ENCODE measurements at regions not wholly inside any gene's neighbourhood (a gene's known extent, or its start where the extent isn't known, plus 50 kb on each side); places are given as distances from the start of the nearest gene placed in this dataset.

DNA sequence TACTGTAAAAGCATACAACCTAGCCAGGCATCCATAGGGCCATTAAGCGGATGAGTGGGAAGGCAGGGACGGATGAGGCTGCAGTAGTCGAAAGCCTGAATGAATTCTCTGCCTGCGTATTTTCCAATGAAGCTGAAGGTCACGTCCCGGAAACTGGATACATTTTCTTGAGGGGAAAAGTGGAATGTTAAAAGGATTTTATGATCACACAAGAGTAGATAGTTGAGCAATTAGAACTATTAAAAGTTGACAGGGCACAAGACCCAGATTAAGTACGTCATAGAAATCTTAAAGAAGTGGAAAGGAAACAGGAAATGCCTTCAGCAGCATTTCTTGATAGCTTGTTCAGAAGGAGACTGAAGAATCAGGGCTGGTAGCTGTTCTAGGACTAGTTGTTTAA is 98.3 kb upstream of the CXXC4 start:
- Histone ChIP-seq H3K27ac (ENCODE audit: low read depth, low read length) (no peak overlapping the region), H3K9me2 (replicated peaks; ENCODE audit: insufficient read depth, low read length) (no peaks in the 10 kb centered on the region), H2AFZ (ENCODE audit: low read depth, low read length, severe bottlenecking) (no peak overlapping the region), H3K9ac (ENCODE audit: low read length) (no peak overlapping the region), H3K27me3 (ENCODE audit: low read length) (no peaks in the 10 kb centered on the region), H3F3A (ENCODE audit: insufficient read depth) (no peaks in the 10 kb centered on the region), H3K4me2 (ENCODE audit: low read depth, low read length, poor library complexity, severe bottlenecking) (no peak overlapping the region), H3K9me3 (ENCODE audit: insufficient read depth, low read length) (no peaks in the 10 kb centered on the region), H3K4me3 (ENCODE audit: insufficient read depth, low read length, poor library complexity, severe bottlenecking) (no peak overlapping the region), H3K36me3 (ENCODE audit: low read length) (no peaks in the 10 kb centered on the region), H4K20me1 (ENCODE audit: low read depth, low read length) (no peaks in the 10 kb centered on the region), H3K79me2 (ENCODE audit: insufficient read depth, low read length) (no peaks in the 10 kb centered on the region)
- TF ChIP-seq, protein P1, sequence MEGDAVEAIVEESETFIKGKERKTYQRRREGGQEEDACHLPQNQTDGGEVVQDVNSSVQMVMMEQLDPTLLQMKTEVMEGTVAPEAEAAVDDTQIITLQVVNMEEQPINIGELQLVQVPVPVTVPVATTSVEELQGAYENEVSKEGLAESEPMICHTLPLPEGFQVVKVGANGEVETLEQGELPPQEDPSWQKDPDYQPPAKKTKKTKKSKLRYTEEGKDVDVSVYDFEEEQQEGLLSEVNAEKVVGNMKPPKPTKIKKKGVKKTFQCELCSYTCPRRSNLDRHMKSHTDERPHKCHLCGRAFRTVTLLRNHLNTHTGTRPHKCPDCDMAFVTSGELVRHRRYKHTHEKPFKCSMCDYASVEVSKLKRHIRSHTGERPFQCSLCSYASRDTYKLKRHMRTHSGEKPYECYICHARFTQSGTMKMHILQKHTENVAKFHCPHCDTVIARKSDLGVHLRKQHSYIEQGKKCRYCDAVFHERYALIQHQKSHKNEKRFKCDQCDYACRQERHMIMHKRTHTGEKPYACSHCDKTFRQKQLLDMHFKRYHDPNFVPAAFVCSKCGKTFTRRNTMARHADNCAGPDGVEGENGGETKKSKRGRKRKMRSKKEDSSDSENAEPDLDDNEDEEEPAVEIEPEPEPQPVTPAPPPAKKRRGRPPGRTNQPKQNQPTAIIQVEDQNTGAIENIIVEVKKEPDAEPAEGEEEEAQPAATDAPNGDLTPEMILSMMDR (IDR thresholded peaks at IDR 0.05; ENCODE audit: insufficient read depth, low read length, poor library complexity, severe bottlenecking): no peak
- TF ChIP-seq EZH2phosphoT487 (conservative IDR thresholded peaks at IDR 0.05; ENCODE audit: low read length): no peak

- H3K4me3 ChIP-seq (ENCODE audit: insufficient read depth, low read length, poor library complexity, severe bottlenecking): no peak overlapping the region
- no peak overlapping the region for H3K9ac ChIP-seq (ENCODE audit: low read length)
- H3K9me3 ChIP-seq (ENCODE audit: insufficient read depth, low read length): no peaks in the 10 kb centered on the region
- no peak overlapping the region for H3K27ac ChIP-seq (ENCODE audit: low read depth, low read length)
- H3K27me3 ChIP-seq (ENCODE audit: low read length): no peaks in the 10 kb centered on the region
- H3K4me2 ChIP-seq (ENCODE audit: low read depth, low read length, poor library complexity, severe bottlenecking): no peak overlapping the region
- no peaks in the 10 kb centered on the region for H3K9me2 ChIP-seq (replicated peaks; ENCODE audit: insufficient read depth, low read length)
- H3K79me2 ChIP-seq (ENCODE audit: insufficient read depth, low read length): no peaks in the 10 kb centered on the region
- TF ChIP-seq EZH2phosphoT487 (conservative IDR thresholded peaks at IDR 0.05; ENCODE audit: low read length): no peak
- TF ChIP-seq, protein P1 (IDR thresholded peaks at IDR 0.05; ENCODE audit: insufficient read depth, low read length, poor library complexity, severe bottlenecking): no peak
- H2AFZ ChIP-seq (ENCODE audit: low read depth, low read length, severe bottlenecking): no peak overlapping the region
- no peaks in the 10 kb centered on the region for H3K36me3 ChIP-seq (ENCODE audit: low read length)
- no peaks in the 10 kb centered on the region for H3F3A ChIP-seq (ENCODE audit: insufficient read depth)
- H4K20me1 ChIP-seq (ENCODE audit: low read depth, low read length): no peaks in the 10 kb centered on the region
Observed at GRCh38 chr4:104596189-104596588, 101.5 kb upstream of the CXXC4 start.

- TF ChIP-seq EZH2phosphoT487 (conservative IDR thresholded peaks at IDR 0.05; ENCODE audit: low read length): no peak
- TF ChIP-seq, protein P1 (IDR thresholded peaks at IDR 0.05; ENCODE audit: insufficient read depth, low read length, poor library complexity, severe bottlenecking): no peak
- no peaks in the 10 kb centered on the region for H4K20me1 ChIP-seq (ENCODE audit: low read depth, low read length)
- H3F3A ChIP-seq (ENCODE audit: insufficient read depth): no peaks in the 10 kb centered on the region
- H3K4me3 ChIP-seq (ENCODE audit: insufficient read depth, low read length, poor library complexity, severe bottlenecking): no peak overlapping the region
- no peaks in the 10 kb centered on the region for H3K27me3 ChIP-seq (ENCODE audit: low read length)
- no peak overlapping the region for H2AFZ ChIP-seq (ENCODE audit: low read depth, low read length, severe bottlenecking)
- no peaks in the 10 kb centered on the region for H3K36me3 ChIP-seq (ENCODE audit: low read length)
- no peaks in the 10 kb centered on the region for H3K9me2 ChIP-seq (replicated peaks; ENCODE audit: insufficient read depth, low read length)
- no peak overlapping the region for H3K9ac ChIP-seq (ENCODE audit: low read length)
- no peak overlapping the region for H3K4me2 ChIP-seq (ENCODE audit: low read depth, low read length, poor library complexity, severe bottlenecking)
- H3K79me2 ChIP-seq (ENCODE audit: insufficient read depth, low read length): no peaks in the 10 kb centered on the region
- no peaks in the 10 kb centered on the region for H3K9me3 ChIP-seq (ENCODE audit: insufficient read depth, low read length)
- H3K27ac ChIP-seq (ENCODE audit: low read depth, low read length): no peak overlapping the region
Observed at GRCh38 chr4:104615496-104615895, 120.8 kb upstream of the CXXC4 start.

All from SU-DHL-6 (cell line).